ENCODE measurements at regions not wholly inside any gene's neighbourhood (a gene's known extent, or its start where the extent isn't known, plus 50 kb on each side); places are given as distances from the start of the nearest gene placed in this dataset.
"Not testable (repeated sequence)": the region's sequence is repeated elsewhere in the genome, so short reads cannot be mapped to it uniquely, and the experiment has no call there.

DNA sequence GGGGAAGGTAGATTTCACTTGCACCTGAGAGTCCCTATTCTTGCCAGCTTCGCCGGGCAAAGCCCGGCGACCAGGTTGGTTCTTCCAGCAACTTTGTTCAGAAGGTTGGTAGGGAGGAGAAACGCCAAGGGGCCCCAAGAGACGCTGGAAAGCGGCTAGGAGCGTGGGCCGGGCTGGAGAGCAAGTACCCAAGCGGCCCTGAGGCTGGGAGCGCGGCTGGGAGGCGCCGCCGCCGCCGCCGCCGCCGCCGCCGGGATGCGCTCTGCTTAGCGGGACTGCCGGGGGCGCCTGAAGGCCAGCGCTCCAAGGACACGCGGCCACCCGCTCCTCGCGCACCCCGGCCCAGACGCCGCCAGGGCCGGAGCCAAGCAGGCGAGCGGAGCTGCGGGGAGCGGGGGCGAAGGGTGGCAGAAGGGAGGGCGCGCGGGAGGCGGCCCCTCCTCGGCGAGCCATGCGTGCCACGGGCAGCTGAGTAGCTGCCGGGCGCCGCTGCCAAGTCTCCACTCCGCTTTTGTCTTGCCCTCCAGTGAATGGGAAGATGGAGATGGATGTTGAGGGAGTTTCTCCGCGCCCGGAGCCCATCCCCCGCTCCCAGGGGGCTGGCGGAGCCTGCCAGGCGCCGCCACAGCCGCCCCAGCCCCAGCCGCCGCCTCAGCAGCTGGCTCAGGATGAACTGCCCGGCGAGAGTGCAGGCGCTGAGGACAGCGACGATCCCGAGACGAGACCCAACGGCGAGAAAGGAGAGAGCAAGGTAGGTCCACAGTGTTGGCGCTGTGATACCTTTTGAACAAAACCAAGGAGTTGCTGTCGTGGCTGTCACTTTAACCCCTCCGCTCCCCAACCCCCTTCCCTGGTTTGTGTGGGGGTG, 227.4 kb upstream of the AZI2 start:
- peak; percentile 49 for DNase-seq

DNA sequence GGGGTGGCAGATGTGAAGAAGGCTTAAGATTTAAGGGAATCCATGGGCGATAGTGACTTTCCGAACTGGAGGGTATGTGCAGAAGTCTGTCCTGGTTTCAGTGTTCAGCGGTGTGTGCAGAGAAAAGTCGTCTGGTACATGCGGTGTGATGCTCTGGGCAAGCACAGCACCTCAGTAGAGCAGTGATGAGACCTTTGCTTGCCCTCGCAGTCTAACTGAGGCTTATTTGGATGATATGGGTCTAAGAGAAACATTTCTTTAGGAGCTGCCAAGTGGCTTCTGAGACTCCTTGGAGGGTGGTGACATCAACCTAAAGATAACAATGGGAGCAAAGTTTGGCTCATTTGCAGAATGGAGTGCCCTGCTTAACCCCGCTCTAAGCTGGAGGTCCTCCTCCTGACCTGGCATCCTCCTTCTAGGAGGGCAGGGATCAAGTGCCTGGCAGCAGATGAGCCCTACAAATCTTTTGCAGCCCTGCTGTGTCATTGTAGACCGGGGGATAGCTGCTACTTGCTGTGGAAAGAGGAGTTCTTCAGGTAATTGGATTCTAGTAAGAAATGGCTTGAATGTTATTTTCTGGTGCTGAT, 228.1 kb upstream of the AZI2 start:
- peak; percentile 36 for DNase-seq

DNA sequence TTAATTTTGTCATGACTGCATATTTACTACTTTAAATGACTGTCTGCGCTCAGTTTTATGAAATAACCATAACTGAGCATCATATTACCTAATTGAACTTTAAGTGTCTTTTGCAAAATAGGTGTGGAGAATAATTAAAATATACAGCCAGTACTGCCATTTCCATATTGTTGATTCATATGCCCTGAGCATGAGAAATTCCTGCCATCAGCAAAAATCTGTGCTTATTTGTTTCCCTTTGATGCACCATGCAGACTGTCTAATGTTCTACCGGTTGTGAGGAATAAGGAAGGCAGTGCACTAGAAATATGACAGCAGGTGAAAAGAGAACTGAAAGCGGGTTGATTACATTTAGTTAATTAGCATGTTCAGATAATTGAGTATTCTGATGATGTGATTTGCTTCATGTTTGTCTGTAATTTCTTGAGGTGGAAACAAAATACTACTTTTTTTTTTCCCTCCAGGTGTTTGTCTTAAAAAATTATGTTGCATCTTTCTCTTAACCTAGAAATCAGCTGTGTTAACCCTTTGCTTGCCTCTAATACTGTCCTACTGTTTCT, 229.4 kb upstream of the AZI2 start:
- DNase-seq: no peak

DNA sequence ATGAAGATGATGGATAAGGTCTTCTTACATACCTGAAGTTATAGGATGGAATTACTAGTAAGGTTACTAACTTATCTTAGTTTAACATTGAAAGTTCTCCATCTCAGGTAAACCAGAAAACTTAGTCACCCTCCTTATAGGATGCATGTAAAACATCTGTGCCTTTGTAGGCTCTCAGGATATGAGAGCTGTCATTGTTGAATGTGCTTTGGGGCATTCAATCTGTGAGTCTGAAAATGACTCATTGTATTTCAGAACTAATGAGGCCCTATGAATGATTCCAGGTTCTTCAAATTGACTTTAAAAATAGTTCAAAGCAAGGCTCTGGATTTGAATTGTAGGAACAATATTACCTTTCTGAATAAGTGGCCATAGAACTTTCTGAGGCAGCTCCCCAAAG, 237.7 kb upstream of the AZI2 start:
- no peak for DNase-seq

DNA sequence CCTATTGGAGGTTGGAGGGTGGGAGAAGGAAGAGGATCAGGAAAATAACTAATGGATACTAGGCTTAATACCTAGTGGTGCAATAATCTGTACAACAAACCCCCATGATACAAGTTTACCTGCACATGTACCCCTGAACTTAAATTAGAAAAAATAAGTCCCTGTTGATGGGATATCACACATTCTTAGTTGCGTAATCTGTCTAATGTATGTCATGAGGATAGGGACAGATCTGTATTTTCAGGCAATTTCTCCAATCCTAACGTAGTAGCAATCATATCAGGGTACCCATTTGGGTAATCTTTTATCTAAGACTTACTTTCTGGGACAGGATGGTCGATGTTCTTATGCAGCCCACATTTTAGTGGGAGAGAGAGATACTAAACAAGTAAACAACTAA, 239.1 kb upstream of the AZI2 start:
- DNase-seq: no peak

DNA sequence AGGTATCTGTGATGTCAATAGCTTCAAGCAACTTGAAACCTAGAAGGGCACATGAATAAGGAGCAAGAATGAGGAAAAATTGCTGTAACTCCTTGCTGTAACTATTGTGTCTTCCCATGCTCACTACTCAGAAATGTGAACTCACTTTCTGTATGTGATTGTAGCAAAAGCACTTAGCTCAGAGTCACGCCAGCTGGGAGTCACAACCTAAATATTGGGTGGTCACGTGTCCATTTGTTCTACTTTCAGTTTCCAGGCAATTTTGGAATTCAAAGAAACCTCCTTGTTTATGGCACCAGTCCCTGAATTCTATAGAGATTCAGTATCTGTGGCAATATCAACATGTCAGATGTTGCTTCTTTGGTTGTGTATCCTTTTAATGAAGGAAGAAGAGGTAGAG, 241.6 kb upstream of the AZI2 start:
- no peak for DNase-seq

DNA sequence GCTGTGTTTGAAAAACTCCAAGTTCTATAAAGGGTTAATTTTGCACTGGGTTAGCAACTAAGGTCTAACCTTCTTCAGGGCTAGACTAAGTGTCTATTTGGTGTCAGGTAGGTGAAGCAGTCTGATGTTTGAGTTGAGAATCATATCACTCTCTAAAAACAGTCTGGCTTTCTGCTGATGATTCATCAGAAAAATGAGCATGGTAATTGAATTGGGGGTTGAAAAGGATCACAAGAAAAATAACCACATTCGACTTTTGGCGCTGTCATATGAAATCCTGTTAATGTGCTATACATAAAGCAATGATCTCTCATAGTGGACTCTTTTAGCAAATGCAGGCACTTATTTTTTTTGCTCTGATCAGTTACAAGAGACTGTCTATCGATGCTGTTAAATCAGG, 242.2 kb upstream of the AZI2 start:
- DNase-seq: no peak

DNA sequence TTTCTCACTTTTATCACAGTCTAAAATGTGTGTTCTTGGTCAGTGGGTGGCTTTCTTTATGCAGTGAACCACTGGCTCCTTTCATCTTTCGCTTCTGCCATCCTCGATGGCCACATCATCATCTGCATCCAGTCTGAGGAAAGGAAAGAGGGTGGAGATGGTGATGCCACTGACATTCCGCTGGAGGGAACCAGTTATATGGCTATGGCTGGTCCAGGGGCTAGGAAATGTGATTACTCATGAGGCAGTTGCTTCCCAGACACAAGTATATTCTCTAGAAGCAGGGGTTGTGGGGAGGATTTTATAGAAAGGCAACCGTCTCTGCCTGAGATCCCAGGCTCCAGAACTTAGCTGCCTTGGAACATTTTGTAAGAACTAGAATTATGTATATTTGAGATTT, 246.7 kb upstream of the AZI2 start:
- no peak for DNase-seq

DNA sequence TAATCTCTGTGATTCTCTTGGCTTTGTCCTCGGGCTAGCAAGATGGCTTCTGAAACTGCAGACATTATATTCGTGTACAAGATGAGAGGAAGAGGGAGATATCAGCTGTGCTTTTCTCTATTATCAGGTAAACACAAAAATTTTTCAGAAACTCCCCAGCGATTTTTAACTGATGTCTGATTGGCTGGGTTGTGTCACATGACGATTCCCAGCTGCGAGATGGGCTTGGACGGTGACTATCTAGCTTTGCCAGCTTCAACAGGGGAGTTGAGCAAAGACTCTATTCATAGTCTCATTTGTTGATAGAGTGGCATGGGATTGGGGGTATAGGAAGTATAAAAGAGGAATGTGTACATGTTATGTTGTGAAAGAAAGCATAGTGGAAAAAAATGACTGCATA, 248.8 kb upstream of the AZI2 start:
- DNase-seq: no peak

DNA sequence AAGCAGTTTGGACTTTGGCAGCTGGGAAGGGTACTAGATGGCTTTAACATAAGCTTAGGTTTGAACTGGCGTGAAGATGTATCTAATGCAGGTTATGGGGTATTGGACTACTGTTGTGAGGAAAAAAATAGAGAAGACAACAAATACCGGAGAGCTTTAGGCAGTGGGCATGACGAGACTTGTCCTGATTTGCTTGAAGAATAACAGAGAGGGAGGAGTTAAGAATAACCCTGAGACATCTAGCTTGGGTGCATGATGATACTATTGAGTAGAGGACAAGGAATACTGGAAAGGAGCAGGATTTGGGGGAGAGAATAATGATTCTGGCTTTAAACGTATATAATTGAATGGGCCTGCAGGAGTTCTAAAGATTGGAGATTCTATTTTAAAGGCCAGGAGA, 249.5 kb upstream of the AZI2 start:
- DNase-seq: no peak

DNA sequence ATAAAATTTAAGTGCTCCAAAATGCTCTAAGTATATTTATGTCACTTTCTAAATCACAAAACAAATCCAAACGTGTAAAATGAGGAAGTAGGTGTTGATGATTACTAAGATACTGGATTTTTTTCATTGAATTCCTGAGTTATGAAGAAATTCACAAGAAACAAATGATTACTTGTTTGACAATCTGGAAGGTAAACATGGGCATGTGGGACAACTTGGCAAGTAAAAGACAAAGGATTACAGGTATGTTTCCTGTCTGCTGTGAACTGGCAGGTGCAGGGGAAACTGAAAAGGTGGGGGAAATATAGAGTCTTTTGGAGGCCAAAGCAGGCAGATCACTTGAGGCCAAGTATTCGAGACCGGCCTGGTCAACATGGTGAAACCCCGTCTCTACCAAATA, 252.7 kb upstream of the AZI2 start:
- DNase-seq: peak; percentile 13

DNA sequence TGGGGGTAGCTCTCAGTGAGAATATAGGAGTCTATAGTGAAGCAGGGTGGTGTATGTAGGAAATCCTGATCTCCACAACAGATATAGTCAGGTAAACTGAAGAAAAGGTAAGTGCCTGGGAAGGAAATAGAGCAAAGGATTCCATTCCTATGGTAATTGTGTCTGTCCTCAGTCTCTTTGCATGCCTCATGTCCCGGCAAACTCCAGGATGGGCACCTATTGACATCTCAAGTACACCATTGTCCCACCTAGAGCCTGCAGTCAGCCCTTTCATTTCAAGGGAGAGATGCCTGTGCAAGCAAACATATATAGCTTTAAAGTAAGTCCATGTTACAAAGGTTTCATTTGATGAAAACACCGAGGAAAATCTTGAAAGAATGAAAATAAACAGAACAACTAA, 257.7 kb upstream of the AZI2 start:
- DNase-seq: no peak

DNA sequence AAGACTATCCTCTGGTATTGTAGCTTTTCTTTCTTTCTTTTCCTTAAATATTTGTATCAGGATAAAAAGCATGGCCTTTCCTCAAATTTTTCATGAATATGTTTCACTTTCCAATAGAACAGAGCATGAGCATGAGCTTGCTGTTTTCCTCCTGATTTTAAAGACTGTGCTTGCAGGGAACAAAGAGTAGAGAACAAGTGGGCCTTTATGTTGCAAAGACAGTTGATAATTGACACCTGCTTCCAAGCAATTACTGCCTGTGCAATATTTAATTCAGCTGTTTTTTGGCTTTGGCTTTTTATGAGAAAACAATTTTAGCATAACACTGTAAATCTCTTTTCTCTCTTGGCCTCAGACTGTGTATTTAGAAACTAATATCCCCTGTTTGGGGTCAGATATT, 263.6 kb upstream of the AZI2 start:
- DNase-seq: no peak

DNA sequence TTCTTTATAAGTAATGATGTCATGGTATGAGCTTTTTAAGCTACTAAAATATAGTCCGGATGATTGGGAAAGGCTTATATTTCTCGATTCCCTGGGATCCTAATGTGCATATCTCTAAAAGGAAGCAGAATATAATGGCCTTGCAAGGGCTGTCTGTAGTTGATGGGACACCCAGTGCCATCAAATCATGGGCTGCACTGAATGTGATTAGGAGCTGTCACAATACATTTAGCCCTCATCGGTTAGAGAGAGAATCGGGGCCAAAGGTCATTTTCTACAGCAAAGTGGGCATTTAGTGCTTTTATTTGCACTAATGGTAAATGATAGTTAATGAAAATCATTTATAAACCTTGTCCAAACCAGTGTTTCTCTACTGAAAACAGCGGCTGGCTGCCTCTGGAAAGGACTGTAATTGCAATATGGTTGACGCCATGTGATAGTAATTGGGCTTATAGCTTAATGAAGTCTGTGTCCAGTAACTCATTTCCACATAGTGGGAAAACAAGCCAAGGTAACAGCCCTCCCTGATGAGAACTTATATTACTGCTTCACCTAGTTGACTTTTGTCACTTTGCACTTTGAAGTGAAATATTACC, 265.0 kb upstream of the AZI2 start:
- DNase-seq: no peak

DNA sequence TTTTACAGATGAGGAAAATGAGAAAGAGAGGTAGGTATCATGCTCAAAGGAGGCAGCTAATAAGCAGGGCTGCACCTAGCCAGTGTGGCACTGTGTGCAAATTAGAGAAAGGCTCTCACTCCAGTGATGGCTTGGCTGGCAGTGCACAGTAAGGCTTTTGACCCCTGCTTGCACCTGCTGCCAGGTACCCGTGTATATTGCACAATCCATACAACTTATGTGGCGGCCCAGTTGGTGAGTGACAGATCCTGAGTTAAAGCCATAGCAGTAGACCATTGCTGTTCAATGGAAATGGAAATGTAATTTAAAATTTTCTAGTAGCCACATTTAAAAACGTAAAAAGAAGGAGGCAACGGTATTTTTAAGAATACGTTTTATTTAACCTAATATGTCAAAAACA, 266.4 kb upstream of the AZI2 start:
- no peak for DNase-seq

DNA sequence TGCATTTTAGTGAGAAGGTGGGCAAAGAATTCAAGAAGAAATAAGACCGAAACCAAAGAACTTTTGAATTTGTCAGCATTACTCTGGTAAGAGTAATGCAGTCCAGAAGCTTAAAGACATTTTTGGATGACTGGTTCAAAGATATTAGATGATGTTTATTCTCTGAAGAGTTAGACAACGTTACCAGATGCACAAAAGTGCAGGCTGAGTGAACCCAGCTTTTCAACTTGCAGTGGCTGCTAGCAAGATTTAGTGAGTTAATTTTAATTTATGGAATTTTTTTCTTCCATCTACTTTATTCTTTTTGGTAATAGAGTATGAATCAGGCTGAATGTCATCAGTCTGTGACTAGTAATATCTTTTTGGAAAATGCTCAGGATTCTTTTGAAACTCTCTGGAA, 267.3 kb upstream of the AZI2 start:
- DNase-seq: no peak

DNA sequence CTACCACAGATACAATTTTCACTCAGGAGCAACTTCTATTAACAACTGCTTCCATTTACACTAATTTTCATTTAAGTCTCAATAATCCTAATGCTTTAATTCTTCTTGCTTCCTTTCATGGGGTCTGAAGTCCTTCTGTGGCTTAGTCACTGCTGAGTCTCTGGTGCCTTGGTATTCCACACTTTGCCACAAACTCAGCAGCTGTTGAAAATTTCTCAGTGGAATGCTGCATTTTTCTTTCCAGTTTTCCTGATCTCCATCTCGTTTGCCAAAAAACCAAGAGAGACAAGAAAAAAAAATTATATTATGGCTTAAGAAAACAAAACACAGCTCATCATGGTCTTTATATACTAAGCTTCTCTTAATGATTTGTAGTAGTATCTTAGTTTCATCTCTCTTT, 269.2 kb upstream of the AZI2 start:
- no peak for DNase-seq

DNA sequence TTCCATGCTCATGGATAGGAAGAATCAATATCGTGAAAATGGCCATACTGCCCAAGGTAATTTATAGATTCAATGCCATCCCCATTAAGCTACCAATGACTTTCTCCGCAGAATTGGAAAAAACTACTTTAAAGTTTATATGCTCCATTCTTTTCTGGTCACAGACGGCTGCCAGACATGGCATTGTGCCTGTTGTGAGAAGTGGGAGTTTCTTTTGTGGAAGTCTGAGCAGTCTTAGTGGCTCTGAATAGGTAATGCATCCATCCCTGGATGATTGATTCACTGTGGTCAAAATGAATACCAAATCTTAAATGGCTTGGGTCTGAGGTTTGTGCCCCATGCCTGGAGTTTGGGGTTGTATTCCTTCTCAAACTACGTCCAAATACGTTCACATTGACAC, 274.5 kb upstream of the AZI2 start:
- DNase-seq: no peak

DNA sequence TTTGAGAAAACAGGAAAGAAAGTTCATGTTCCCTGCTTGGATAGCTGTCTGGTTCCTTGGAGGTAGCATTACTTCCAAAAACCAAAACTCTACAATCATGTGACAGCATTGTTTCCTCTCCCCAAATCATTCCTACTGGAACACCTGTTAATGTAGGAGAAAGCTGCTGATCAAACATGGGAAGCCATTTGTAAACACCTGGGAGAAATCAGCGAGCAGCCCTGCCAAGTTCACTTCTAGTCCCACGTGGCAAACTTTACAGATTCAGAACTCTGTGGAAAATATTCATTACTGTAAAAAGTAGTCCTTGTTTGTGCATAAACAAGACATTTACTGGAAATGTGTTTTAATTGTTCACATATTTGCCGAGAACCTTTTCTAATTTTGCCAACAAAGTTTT, 275.5 kb upstream of the AZI2 start:
- DNase-seq: peak; percentile 31

DNA sequence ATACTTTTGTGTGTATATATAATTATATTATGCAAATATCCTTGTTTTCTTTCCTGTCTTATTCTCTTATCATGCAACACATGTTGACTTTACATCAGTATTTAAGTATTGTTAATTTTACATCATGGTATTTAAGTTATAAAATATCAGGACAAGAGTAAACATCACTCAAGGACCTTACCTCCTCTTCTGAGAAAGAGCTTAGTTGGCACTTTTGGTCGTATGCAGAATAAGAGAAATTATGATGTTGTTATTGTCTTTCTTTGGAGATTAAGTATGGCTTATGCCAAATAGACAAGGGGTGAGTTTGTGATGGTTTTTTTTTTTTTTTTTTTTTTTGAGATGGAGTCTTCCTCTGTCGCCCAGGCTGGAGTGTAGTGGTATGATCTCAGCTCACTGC, 279.2 kb upstream of the AZI2 start:
- not testable (repeated sequence) for DNase-seq

DNA sequence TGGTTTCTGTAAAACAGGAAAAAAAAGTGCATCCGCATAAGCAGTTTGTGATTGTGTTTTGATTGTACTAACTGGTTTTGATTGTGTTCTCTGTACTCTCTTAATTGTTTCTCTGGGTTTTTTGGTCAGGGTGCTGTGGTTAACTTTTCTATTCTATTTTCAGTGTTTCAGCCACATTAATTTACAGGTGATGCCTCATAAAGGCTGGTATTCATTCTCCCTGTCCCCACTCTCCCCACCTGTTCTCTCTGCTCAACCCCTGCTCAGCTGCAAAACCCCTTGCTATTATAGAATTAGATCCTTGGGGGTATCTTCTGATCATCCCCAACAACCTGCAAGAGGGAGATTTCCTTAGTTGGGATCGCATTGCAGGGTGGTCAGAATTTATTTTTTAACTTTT, 285.4 kb upstream of the AZI2 start:
- no peak for DNase-seq

DNA sequence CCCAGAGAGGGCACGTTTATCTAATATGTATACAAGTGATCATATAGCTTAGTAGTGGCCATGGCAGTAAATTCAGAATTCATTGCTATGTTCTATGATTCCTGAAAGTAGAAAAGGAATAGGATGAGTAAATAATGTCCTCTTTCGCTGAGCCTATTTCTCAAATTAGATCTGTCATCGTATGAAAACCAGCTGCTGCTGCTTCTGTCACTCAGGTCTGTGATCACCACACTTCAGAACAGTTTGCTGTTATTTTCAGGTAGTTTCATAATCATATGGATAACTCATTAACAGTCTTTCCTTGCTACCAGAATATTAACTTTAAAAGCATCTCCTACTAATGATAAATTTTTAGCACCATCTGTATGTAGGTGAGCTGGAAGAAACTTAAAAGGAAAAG, 289.1 kb upstream of the AZI2 start:
- no peak for DNase-seq

DNA sequence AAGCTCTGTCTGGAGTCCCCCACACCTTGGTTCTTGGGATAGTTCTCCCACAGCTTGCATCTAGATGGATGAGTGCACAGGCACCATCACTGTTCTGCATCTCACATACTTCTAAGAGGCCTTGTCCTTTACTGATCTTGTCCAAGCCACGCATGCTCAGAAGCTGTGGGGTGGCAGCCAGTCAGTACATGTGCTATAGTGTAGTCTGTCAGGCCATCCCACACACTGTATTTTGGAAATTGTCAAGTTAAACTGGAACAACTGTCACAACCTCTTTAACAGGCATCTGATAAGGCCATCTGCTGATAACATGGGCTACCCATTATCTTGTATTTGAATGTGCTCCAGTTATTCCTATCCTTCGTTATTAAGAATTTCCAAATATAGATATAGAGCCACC, 296.5 kb upstream of the AZI2 start:
- peak; percentile 42 for DNase-seq

DNA sequence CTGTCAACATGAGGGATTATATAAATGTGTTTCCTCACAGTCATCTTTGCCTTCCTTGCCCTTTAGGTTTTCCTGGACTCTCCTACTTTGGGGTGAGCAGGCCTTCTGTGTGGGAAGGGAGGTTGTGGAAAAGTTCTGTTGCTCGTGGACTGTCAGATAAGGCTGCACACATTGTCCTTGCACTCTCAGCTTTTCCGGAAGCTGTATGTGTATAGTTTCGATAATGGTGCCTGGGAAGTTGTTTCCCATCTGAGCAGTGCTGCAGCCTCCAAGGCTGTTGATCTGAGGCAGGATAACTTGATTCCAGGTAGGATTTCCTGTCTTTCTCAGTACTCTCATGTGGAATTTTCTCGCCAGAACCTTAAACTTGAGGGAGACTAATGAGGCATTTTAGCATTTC, 297.8 kb upstream of the AZI2 start:
- DNase-seq: peak; percentile 40

All from DMS53 (cell line).